GM19193 (cell line): ENCODE measurements at regions not wholly inside any gene's neighbourhood (a gene's known extent, or its start where the extent isn't known, plus 50 kb on each side); places are given as distances from the start of the nearest gene placed in this dataset.

Experiments used
- POLR2A ChIP-seq: IDR thresholded peaks from 4 replicates; pipeline ENCODE4 v1.6.1; 2011; ENCODE audit not compliant: insufficient read depth, insufficient read length; ENCODE audit errors: extremely low read depth

DNA sequence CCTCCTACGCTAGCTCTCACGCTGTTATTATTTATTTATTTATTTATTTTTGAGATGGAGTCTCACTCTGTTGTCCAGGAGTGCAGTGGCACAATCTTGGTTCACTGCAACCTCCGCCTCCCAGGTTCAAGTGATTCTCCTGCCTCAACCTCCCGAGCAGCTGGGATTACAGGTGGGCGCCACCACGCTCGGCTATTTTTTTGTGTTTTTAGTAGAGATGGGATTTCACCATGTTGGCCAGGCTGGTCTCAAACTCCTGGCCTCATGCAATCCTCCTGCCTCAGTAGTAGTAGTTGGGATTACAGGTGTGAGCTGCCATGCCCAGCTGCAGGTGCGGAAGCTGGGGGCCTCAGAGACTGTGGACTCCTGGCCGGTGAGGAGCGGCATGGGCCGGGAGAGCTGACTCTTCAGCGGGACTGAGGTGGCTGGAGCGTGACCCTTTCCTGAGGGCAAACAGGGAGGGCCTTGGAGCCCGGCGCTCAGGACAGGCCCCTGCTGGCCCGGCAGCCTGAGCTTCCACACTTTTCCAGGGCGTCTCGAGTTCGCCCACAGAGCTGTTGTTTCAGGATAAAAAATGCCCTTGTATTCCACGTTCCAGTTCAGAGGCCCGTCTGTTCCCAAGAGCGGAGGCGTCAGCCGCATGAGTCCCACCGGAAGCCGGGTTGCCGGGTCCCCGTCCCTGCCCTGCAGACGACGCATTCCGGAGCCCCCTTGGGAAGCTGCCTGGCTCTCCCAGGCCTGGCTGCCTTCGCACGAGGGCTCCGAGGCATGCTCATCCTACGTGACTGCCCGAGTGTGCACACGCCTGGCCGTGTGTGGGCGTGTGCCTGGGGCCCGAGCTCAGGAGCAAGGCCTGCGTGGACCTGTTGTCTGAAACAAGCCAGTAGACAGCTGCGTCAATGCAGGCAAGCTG is 126.2 kb downstream of the SIK1 start:
- no peak for TF ChIP-seq POLR2A

- no peak for TF ChIP-seq POLR2A
Measured at GRCh38 chr21:43299441-43300277, 127.3 kb downstream of the SIK1 start.

- TF ChIP-seq POLR2A = no peak
Measured at GRCh38 chr21:43298546-43299440, 128.1 kb downstream of the SIK1 start.

DNA sequence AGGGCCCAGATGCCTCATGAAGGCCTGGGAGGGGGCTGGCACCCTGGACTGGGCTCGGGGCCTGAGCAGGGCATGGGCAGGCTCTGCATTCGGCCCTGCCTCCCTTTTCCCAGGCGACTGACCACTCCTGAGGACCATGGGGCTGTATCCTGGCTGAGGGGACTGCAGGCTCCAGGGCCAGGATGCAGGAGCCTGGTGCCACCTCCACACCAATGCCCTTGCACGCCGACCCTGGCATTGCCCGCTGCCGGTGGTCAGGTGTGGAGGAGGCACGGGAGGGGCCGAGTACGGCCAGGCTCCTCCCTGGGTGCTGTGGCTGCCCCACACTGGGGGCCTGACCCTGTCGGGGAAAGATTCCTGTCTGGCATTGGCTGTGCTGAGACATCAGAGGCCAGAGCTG is 128.9 kb downstream of the SIK1 start:
- no peak for TF ChIP-seq POLR2A

DNA sequence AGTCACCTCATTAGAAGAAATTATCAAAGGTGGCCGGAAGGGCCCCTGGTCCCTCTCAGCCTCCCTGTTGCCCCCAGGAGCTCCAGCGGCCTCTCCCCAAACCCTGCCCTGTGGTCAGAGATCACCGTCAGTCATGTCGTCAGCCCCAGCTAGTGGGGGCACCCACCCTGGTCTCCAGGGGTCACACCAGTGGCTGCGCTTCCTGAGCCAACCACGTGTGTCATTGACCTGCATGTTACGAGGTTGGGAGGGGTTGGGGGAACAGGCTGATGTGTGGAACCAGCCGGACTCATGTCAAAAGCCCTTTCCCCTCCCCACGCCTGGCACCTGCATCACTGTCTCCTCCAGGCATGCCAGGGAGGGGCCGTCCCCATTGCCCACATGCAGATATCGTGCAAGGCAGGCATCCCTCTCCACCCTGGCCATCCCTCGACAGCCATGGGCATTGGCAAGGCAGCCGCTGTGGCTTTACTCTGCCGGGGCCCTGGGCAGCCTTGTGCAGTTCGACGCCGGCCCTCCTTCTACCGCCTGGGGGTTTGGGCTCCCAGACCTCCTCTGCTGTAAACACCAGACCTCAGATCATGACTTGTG is 128.7 kb downstream of the CRYAA start:
- no peak for TF ChIP-seq POLR2A

DNA sequence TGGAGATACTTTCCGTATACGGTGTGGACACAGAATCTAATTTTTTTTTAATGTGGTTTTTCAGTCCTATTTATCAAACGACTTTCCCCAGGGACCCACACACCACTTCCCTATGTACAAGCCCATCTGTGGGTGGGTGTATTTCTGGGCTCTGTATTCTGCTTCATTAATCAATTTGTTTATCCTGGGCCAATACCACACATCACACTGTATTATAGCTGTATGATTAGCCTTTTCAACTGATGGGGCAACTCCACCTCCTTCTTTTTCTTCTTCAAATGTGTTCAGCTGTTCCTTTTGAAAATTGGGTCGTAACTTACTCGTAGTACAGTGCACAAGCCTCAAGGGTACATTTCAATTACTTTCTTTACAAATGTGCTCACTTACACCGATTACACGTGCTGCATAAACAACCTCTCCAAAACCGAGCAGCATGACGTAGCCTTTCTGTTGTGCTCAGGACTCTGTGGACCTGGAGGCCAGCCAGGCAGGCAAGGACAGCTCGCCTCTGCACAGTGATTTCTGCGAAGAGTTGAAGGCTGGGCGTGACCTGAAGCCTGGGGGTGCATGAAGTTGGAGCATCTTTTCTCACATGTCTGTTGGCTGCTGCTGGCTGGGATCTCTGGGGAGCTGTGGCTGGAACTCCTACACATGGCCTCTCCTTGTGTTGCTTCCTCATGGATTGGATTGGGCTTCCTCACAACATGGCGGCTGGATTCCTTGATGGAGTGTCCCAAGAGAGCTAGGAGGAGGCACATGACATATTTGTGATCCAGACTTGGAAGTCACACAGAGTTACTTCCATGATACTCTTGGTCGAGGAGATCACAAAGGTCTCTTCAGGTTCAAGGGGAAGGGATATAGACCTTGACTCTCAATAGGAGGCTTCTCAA is 126.5 kb downstream of the CRYAA start:
- no peak for TF ChIP-seq POLR2A

- TF ChIP-seq POLR2A = no peak
Measured at GRCh38 chr21:43294194-43294902, 125.5 kb downstream of the CRYAA start.

DNA sequence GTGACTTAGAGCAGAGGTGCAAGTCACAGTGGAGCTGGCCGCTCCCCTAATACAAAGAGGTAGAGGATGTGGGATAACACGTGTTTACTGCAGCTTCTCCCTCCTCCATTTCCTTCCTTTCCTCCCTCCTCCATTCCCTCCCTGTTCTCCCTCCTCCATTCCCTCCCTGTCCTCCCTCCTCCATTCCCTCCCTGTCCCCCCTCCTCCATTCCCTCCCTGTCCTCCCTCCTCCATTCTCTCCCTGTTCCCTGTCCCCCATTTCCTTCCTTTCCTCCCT is 124.0 kb downstream of the CRYAA start:
- no peak for TF ChIP-seq POLR2A

- no peak for TF ChIP-seq POLR2A
Measured at GRCh38 chr21:43292041-43292865, 123.4 kb downstream of the CRYAA start.

DNA sequence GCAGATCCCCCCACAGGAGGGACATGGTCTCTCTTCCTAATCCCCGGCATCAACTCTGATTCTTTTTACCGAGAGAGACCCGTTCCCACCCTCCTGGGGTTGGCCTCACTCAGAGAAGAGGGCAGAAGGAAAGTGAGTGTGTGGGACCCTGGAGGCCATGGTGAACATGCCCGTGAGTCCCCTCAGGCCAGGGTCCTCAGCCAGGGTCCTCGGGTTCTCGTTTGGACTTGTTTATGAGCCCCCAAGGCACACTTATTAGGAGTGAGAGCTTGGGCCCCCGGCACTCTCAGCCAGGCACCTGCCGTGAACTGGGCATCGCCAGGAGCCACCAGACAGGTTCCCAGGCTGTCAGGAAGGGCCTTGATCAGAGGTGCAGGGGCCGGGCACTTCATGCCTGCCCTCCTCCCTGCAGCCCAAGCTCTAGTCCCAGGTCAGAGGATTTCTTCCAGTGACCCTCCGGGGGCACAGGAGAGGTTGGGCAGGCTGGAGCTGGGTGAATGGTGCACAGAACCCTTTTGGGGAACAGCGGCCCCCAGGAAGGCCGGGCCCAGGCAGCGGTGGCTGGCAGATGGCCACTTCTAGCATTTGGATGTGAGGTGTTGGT is 122.6 kb downstream of the CRYAA start:
- TF ChIP-seq POLR2A = no peak

DNA sequence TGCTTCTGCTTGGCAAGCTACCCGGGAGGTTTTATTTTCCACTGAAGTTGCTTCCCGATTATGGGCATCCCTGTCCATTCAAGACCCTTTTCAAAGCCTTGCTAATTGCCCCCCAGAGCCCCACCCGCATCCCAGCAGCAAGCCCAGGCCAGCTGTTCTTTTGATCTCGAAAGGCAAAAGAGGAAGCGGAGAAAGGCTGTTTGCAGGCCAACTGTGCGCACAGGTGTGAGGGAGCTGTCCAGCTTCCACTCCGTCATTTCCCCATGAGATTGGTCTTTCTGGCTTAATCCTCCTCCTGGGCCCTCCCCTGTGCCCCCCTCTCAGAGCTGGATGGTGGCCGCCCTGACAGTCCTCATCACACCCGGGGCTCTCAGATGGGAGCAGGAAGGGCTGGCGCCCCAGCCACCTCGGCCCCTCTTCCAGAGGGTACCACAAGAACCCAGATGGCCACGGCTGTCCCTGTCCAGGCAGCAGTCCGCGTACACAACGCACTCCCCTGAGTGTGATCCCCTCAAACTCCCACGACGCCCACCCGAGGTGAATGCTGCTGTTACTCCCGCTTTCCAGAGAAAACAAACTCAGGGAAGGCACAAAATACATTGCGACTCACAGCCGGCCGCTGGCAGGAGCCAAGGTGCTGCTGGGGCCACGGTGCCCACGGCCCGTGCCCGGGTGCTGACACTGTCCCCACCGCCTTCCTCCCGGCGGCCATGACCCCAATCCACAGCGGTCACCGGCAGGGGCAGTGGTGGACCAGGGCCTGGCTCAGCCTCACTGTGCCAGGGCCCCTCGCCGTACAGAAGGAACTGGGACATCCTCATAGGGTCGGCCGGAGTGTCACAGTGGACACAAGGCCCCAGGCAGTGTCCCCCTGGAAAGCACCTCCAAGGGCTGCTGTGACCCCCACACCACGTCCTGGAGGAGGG is 121.9 kb downstream of the CRYAA start:
- no peak for TF ChIP-seq POLR2A
